DMS79 treated with DMSO at 0.1 percent for 48 hours (cell line): ENCODE measurements at regions not wholly inside any gene's neighbourhood (a gene's known extent, or its start where the extent isn't known, plus 50 kb on each side); places are given as distances from the start of the nearest gene placed in this dataset.
A peak's percentile ranks its signal among the peaks of the same experiment; 100 is the strongest.

Source experiments
- DNase-seq: peaks from one replicate; lab custom pipeline; 2025; lab: John Stamatoyannopoulos, UW

- DNase-seq = no peak
Measured at GRCh38 chr9:108156270-108156998, 666.9 kb upstream of the KLF4 start.

GRCh38 chr9:108153416-108153815 lies 663.8 kb upstream of the KLF4 start:
- DNase-seq = no peak

DNA sequence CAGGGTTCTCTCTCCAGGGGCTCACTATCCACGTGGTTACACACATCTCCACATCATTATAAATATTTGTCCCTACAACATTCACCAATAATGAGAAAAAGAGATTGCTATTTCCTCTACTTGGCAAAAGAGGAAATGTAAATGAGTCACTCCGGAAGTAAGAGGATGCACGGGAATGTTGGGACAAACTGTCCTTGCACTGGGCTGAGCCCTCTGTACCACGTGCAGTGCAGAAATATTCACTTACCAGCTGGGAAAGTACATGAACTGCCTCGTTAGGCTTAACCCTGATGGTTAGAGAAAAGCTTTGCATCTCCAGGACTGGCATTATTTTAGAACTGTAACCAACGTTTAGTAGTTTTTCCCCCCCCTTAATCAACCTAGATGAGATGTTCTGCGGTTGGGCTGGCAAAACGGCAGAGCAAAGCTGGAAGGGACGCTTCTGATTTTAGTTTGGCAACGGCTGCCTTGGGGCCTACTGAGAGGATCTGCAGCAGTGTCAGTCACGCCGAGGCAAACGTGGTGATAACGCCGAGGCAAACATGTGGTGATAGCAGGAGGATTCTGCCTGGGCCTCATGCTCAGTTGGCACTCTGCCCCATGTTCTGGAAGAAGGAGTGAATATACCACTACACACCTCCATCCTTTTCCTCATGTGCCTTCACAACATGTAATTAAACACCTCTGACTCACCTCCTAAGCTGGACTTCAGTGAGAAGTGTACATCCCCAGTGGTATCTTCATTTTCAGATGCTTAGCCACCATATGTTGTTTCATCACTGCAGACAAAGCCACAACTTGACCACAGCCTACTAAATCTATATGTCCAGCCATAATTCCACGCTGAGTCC lies 661.4 kb upstream of the KLF4 start:
- DNase-seq = no peak

- peak; percentile 10 for DNase-seq
Measured at GRCh38 chr9:108149326-108149725, 659.8 kb upstream of the KLF4 start.

DNA sequence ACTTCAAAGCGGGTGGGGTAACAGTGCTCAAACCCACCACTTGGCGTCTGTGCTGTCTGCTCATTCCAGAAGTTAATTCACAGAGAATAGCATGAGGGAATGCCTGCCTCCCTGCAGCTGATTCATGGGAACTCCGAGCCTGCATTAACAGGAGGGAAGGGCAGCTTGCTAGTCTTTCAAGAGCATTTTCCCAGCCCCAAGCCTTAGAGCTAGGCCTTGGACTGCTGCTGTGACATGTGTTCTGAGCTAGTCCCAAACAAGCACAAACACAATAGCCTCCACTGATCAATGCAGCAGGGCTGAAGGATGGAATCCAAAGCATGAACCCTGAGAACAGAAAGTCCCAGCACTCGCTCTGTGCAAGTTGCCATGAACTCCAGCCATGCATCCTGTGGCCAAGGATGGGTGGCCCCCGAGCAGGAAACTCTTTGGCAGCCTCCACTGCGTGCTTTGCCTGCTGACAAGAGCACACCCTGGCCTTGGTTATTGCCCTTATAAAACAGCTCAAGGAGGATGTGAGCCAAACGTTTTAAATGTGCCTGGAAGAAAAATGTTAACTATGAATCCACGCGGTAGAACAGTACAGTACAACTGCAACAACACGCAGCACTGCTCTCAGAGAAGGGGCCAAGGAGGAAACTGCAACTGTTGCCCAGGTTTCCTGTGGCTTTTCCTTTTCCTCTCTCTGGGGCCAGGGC lies 653.1 kb upstream of the KLF4 start:
- no peak for DNase-seq

GRCh38 chr9:108142142-108142503 lies 652.6 kb upstream of the KLF4 start:
- DNase-seq = no peak

DNA sequence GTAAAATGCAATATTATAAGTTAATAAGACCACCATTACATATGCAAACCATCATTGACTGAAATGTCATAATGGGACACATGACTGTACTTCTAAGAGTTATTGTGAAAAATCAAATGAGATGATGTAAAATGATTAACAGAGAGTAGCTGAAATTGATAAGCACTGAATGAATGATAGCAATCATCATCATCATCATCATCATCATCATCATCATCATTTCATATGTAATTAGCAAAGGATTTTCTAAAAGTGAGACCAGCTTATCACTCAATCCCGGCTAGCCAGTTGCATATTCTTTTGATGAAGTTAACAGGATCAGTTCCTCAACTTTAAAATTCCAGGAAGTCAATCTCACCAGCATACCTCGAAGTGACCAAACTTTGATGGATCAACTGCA lies 650.3 kb upstream of the KLF4 start:
- no peak for DNase-seq

DNA sequence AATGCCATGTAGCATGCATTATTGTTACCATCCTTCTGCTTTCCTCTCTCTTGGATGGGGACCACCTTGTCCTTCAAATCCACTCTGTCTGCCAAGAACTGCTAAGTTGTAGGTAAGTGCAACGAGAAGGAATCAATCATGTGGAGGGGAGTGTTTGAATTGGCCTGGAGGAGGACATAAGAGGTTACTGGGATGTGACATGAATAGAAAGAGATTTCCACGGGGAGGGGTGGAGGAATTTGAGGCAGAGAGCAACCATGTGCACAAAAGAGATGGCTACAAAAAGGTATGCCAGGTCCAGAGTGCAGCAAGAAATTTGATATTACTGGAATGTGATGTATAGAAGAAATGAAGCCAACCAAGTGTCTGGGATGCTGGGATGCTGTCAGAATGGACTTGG lies 648.9 kb upstream of the KLF4 start:
- DNase-seq = no peak

GRCh38 chr9:108136656-108137055 lies 647.1 kb upstream of the KLF4 start:
- no peak for DNase-seq

GRCh38 chr9:108134486-108135128 lies 645.0 kb upstream of the KLF4 start:
- no peak for DNase-seq

DNA sequence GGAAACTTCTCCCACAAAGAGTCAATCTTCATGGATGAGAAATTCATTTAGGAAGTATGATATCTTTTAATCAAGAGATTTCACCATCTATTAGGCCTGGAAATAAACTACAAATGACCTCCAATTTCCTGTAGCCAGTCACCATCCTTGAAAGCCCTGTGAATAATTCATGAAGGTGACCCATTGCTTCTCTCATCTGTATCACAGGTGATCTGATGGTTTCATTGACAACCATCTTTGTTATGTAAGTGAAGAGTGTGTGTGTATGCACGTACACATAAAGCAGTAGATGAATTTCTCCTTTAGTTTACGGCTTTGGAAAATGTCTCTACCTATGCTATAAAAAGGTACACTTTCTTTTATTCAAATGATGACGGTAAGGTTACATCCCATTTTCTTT lies 644.1 kb upstream of the KLF4 start:
- DNase-seq = no peak

GRCh38 chr9:108133101-108133500 lies 643.5 kb upstream of the KLF4 start:
- no peak for DNase-seq

- DNase-seq = no peak
Measured at GRCh38 chr9:108130905-108131304, 641.3 kb upstream of the KLF4 start.

GRCh38 chr9:108125625-108126024 lies 636.1 kb upstream of the KLF4 start:
- no peak for DNase-seq

DNA sequence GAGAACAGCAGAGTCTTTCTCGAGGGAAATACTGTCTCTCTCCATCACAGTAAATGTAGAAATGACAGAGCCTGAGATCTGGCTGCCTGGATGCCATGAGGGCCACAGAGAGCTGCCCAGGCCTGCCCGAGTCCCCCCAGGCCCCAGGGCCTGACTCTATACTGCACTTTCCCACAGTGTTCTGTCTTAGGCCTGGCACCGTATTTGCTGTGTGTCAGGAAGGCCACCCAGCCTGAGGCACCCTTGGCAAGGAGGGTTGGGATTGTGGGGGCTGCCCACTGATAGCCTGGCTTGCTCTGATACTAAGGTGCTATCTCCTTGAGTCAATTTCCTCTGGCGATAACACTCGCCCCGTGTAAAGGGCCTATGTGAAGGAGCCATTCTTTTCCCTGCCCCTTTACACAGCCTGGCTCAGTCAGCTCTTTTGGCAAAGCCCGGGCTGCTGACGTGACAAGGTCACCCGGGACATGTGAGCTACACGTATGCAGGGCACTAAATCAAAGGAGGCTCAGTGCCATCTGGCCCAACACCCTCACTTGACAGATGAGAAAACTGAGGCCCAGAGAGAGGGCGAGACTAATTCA lies 630.1 kb upstream of the KLF4 start:
- DNase-seq = no peak

- no peak for DNase-seq
Measured at GRCh38 chr9:108117795-108118194, 628.2 kb upstream of the KLF4 start.

DNA sequence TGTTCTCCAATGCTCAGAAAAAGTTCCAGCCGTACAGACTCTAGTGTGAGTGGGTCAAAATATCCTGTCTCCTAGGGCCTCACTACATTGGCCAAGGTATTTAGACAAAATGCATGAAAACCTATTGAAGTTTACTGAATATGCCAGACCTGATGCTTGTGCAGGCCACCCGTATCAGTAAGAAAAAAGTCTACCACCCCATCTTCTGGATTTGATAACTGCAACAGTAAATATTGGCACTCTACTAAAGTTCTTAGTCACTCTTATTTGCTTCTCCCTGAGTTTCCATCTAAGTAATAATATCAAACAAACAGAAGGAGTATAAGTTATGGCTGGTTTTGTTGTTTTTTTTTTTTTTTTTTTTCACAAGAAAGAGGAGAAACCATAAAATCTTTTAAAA lies 627.7 kb upstream of the KLF4 start:
- no peak for DNase-seq

DNA sequence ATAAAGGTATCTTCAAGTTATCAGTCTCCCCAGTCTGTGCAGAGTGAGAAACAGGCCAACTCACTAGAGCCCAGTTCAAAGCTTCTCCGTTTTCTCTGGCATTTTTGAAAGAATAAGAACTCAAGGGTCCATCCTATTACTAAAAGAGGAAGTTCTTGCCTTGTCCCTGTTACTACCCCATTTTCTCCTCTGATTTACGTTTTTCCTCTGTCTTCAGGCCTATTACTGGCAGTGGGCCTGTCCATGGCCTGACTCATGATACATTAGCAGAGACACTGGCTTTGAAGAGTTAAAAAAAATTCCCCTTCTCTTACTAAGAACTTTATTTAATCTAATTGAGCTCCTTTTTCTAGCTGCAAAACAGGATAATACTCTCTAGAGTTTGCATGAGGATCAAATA lies 624.0 kb upstream of the KLF4 start:
- DNase-seq = no peak

DNA sequence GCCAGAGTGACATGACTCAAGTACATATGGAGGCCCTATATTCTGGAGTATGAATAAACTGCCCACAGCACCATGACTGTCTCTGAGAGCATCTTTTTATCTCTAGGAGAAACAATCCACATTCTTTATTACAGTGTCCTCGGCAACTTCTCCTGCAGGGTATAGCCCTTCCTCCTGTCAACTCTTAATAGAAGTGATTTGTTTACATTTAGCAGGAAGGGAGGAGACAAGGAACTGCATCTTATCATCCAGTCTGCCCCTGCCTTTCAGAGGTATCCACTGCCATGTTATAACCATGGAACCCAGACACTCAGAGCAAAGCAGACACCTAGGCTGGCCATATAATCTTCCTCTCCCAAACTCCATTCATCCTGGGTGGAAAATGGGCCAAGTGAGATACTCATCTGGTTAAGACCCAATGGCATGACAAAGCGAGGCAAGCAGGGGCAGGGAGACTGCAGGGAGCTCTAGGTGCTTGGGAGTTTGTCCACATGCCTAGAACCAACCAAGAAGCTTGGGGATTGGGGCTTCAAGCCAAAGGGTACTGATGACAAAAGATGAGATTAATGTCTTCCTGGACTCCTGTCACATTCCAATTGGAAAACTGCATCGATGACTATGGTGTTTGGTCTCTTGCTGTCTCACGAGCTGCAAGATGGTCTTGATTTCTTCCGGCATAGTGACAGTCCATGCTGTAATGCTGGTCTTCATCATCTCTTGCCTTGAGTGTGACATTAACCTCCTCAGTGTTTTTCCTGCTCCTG lies 620.5 kb upstream of the KLF4 start:
- DNase-seq = no peak

DNA sequence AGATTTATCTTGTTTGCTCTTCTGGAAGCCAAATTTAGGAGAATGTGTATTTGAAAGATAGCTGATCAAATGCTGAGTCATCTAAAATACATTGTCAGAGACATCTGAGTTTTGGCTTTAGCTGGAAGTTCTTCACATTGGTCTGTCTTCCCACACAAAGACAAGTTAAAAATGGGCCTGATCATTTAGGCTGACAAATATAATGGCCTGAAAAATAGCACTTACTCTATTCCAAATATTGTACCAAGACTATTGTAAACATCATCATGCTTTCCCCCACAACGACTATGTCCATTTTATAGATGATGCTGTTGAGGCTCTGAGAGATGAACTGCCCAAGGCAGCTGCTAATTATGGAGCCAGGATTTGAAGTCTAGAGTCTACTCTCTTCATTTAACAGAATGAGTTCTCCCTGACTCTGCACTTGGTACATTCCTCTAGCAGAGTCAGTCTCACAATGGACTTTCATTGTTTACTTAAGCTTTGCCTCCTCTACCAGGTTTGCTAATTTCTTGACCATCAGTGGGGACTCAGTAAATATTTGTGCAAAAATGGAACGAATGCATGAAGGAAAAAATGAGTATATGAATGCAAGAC lies 619.4 kb upstream of the KLF4 start:
- no peak for DNase-seq

DNA sequence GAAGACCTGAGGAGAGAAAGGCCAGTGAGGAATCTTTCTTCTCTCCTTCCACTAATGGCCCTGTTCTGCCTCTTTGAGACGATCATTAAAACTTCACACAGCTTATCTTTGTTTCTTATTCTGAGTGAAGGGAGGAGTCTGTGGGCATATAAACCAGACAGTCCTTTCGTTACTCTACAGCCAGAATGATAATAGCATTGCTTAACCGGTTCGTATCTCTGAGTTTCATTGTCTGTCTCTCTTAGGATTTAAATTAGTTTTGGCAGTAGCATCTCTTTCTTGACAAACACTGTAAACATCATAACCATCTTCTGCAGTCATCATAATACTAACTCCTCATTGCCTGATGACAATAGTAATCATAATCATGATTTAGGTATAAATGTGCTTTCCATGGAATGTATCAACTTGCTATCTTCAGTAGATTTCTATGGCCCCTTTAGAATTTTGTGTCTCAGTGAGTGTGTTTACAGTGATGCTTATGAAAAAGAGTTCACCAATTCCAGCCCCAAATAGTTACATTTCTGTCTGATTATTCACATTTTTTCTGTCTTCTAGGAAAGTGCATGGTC lies 618.8 kb upstream of the KLF4 start:
- DNase-seq = no peak
